ENCODE measurements at regions not wholly inside any gene's neighbourhood (a gene's known extent, or its start where the extent isn't known, plus 50 kb on each side); places are given as distances from the start of the nearest gene placed in this dataset.

GRCh38 chr3:14289590-14290461 lies 111.2 kb downstream of the LSM3 start (continued):
- TF ChIP-seq ZNF532 (CRISPR knock-in tag; IDR thresholded peaks at IDR 0.05; ENCODE audit: borderline replicate concordance) (no peak), SMAD4 (CRISPR knock-in tag; IDR thresholded peaks at IDR 0.05) (no peak), MXD4 (CRISPR knock-in tag; IDR thresholded peaks at IDR 0.05; ENCODE audit: borderline replicate concordance) (no peak), GRHL2 (CRISPR knock-in tag; IDR thresholded peaks at IDR 0.05; ENCODE audit: insufficient replicate concordance, severe bottlenecking) (no peak), USF1 (CRISPR knock-in tag; IDR thresholded peaks at IDR 0.05) (no peak), IRF2 (CRISPR knock-in tag; IDR thresholded peaks at IDR 0.05; ENCODE audit: borderline replicate concordance, low read depth) (no peak), ZNF425 (CRISPR knock-in tag; conservative IDR thresholded peaks at IDR 0.05) (no peak), E2F5 (CRISPR knock-in tag; IDR thresholded peaks at IDR 0.05) (no peak), ZNF281 (CRISPR knock-in tag; IDR thresholded peaks at IDR 0.05) (no peak), GABPB1 (CRISPR knock-in tag; IDR thresholded peaks at IDR 0.05) (no peak), CREB1 (CRISPR knock-in tag; IDR thresholded peaks at IDR 0.05) (no peak), MAX (CRISPR knock-in tag; IDR thresholded peaks at IDR 0.05) (no peak), EMX1 (CRISPR knock-in tag; IDR thresholded peaks at IDR 0.05) (no peak), ZNF232 (CRISPR knock-in tag; IDR thresholded peaks at IDR 0.05) (no peak), TEAD1 (CRISPR knock-in tag; IDR thresholded peaks at IDR 0.05) (no peak)

Data from WTC11 (cell line).